Immature natural killer cell (primary cell): ENCODE measurements at regions not wholly inside any gene's neighbourhood (a gene's known extent, or its start where the extent isn't known, plus 50 kb on each side); places are given as distances from the start of the nearest gene placed in this dataset.

Source experiments
- DNase-seq, 3 donors: peaks; one replicate each; pipeline ENCODE4 v3.0.0; 2022; ENCODE audit warnings: mixed read lengths in 1 of 3
- H3K27ac Mint-ChIP-seq, 6 donors: one replicate each; pipeline ENCODE4 v1.8.0; 2020; ENCODE audit warnings: mixed read lengths in 6 of 6, mild to moderate bottlenecking in 5 of 6, inconsistent platforms in 4 of 6, moderate library complexity in 3 of 6
- H3K27me3 Mint-ChIP-seq, 3 donors: one replicate each; pipeline ENCODE4 v1.8.0; 2020 to 2021; ENCODE audit warnings: low read depth in 3 of 3, mild to moderate bottlenecking in 3 of 3, mixed read lengths in 3 of 3, moderate library complexity in 3 of 3, inconsistent platforms in 1 of 3
- H3K36me3 Mint-ChIP-seq, 3 donors: one replicate each; pipeline ENCODE4 v1.8.0; 2020; ENCODE audit warnings: mixed read lengths in 3 of 3, inconsistent platforms in 2 of 3, mild to moderate bottlenecking in 2 of 3
- H3K4me1 Mint-ChIP-seq, 2 donors: one replicate each; pipeline ENCODE4 v1.8.0; 2020; ENCODE audit warnings: inconsistent platforms in 2 of 2, mild to moderate bottlenecking in 2 of 2, mixed read lengths in 2 of 2, moderate library complexity in 1 of 2
- H3K4me3 Mint-ChIP-seq, 5 donors: one replicate each; pipeline ENCODE4 v1.8.0; 2020; ENCODE audit warnings: mild to moderate bottlenecking in 5 of 5, mixed read lengths in 5 of 5, inconsistent platforms in 3 of 5, moderate library complexity in 3 of 5
- H3K9me3 Mint-ChIP-seq, 6 donors: one replicate each; pipeline ENCODE4 v1.8.0; 2020; ENCODE audit warnings: mild to moderate bottlenecking in 6 of 6, mixed read lengths in 6 of 6, inconsistent platforms in 4 of 6, moderate library complexity in 3 of 6

GRCh38 chr11:127709960-127710359, 709.4 kb upstream of the KIRREL3 start:
- H3K4me3 Mint-ChIP-seq = no peak overlapping the region
- H3K4me1 Mint-ChIP-seq = no peaks in the 10 kb centered on the region
- H3K36me3 Mint-ChIP-seq = no peaks in the 10 kb centered on the region
- no peak for DNase-seq
- no peak overlapping the region for H3K27ac Mint-ChIP-seq
- peaks cover 0 to 5% (median 3%) of the 10 kb centered on the region in 3 donors for H3K27me3 Mint-ChIP-seq
- peaks cover 0 to 3% (median 0%) of the 10 kb centered on the region in 6 donors for H3K9me3 Mint-ChIP-seq

GRCh38 chr11:127693686-127694085, 693.1 kb upstream of the KIRREL3 start:
- Mint-ChIP-seq H3K27ac (no peak overlapping the region), H3K4me1 (no peaks in the 10 kb centered on the region), H3K9me3 (peaks cover 0 to 5% (median under 1%) of the 10 kb centered on the region in 6 donors), H3K4me3 (no peak overlapping the region), H3K36me3 (no peaks in the 10 kb centered on the region), H3K27me3 (no peaks in the 10 kb centered on the region)
- no peak for DNase-seq

DNA sequence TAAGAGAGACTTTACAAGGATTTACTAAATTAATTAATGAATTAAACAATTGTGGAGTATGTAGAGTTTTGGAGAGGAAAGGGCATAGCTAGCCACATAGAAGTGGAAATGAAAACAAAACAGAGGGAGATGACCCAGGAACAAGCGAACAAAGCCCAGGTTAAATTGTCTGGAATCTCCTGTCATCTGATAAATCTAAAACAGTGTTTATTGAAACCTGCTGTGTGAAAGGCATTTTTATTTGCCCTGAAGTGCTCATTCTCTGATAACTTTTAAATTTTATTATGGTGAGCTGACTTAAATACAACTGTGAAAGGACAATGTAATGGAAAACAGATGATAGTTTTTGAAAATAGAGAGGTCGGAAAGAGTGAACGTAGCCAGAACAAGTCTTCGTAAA, 682.8 kb upstream of the KIRREL3 start:
- peaks cover 0 to 2% (median 2%) of the 10 kb centered on the region in 3 donors for H3K27me3 Mint-ChIP-seq
- H3K36me3 Mint-ChIP-seq = no peaks in the 10 kb centered on the region
- no peaks in the 10 kb centered on the region for H3K4me1 Mint-ChIP-seq
- no peak for DNase-seq
- peaks cover 0 to 9% (median 0%) of the 10 kb centered on the region in 6 donors for H3K9me3 Mint-ChIP-seq
- no peak overlapping the region for H3K27ac Mint-ChIP-seq
- no peak overlapping the region for H3K4me3 Mint-ChIP-seq

- DNase-seq = no peak
- H3K27ac Mint-ChIP-seq = no peak overlapping the region
- H3K4me3 Mint-ChIP-seq = no peak overlapping the region
- peaks cover 0 to 9% (median 0%) of the 10 kb centered on the region in 6 donors for H3K9me3 Mint-ChIP-seq
- no peaks in the 10 kb centered on the region for H3K36me3 Mint-ChIP-seq
- H3K27me3 Mint-ChIP-seq = peaks cover 0 to 2% (median 2%) of the 10 kb centered on the region in 3 donors
- H3K4me1 Mint-ChIP-seq = no peaks in the 10 kb centered on the region
These were observed 679.4 kb upstream of the KIRREL3 start for GRCh38 chr11:127679816-127680545.

GRCh38 chr11:127678631-127679030, 678.1 kb upstream of the KIRREL3 start:
- H3K27me3 Mint-ChIP-seq = peaks cover 0 to 4% (median 0%) of the 10 kb centered on the region in 3 donors
- H3K9me3 Mint-ChIP-seq = peaks cover 0 to 9% (median 0%) of the 10 kb centered on the region in 6 donors
- no peak overlapping the region for H3K4me3 Mint-ChIP-seq
- DNase-seq = no peak
- no peak overlapping the region for H3K27ac Mint-ChIP-seq
- no peaks in the 10 kb centered on the region for H3K4me1 Mint-ChIP-seq
- no peaks in the 10 kb centered on the region for H3K36me3 Mint-ChIP-seq

DNA sequence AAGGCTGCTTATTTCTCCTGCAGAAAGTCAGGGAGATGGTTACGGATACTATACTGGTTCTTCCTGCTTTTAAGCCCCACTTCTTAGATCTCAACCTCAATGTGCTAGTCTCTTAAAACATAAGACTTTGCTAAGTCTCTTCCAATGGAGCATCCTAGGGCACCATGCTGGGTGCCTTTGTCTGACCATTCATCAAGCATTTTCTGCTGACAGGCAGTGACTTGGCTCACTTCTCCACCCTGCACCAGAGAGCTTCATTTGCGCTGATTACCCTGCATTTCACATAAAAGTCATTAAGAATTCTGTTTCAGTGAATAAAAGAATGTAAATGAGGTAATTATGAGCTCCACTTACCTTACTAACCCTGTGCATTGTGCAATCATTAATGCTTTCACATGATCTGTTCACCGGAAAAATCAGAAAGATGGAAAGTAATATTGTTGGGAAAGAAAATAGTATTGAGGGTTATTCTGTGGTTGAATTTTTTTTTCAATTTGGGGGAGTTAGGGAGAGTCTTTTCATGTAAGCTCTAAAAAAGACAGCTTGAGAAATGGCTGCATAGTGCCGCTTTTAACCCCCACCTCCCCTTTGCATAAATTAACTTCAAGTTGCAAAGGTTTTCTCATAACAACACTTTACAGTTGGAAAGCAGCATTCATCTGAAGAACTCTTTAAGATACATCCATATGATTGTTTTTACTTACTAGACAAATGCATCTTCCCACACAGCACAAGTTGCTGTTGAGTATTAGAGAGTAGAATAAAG, 677.3 kb upstream of the KIRREL3 start:
- peaks cover 0 to 4% (median 0%) of the 10 kb centered on the region in 3 donors for H3K27me3 Mint-ChIP-seq
- peaks cover 0 to 5% (median 0%) of the 10 kb centered on the region in 6 donors for H3K9me3 Mint-ChIP-seq
- no peaks in the 10 kb centered on the region for H3K36me3 Mint-ChIP-seq
- DNase-seq = no peak
- no peaks in the 10 kb centered on the region for H3K4me1 Mint-ChIP-seq
- H3K27ac Mint-ChIP-seq = no peak overlapping the region
- no peak overlapping the region for H3K4me3 Mint-ChIP-seq

DNA sequence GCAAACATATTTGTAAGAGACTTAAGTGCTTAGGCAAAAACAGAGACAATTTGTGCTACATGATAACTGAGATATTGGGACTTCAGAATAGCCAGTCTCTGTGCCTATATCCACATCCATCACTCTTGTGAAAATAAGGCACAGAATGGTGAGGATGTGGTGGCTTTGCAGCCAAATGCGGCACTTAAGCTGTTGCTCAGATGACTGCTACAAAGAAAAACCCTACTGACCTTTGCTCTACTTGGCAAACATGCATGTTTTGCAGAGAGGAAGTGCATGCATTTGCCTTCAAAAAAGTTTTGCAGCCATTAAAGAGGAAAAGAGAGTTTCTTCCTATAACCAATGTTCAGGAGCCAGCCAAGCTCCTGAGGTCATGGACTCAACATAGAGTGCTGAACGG, 675.0 kb upstream of the KIRREL3 start:
- no peaks in the 10 kb centered on the region for H3K4me1 Mint-ChIP-seq
- H3K9me3 Mint-ChIP-seq = peaks cover 0 to 3% (median 0%) of the 10 kb centered on the region in 6 donors
- H3K27me3 Mint-ChIP-seq = peaks cover 0 to 4% (median 0%) of the 10 kb centered on the region in 3 donors
- no peak for DNase-seq
- H3K4me3 Mint-ChIP-seq = no peak overlapping the region
- no peak overlapping the region for H3K27ac Mint-ChIP-seq
- no peaks in the 10 kb centered on the region for H3K36me3 Mint-ChIP-seq

GRCh38 chr11:127674754-127675153, 674.2 kb upstream of the KIRREL3 start:
- no peak for DNase-seq
- H3K27me3 Mint-ChIP-seq = peaks cover 0 to 4% (median 0%) of the 10 kb centered on the region in 3 donors
- no peaks in the 10 kb centered on the region for H3K4me1 Mint-ChIP-seq
- H3K36me3 Mint-ChIP-seq = no peaks in the 10 kb centered on the region
- no peak overlapping the region for H3K4me3 Mint-ChIP-seq
- H3K9me3 Mint-ChIP-seq = peaks cover 0 to 3% (median 0%) of the 10 kb centered on the region in 6 donors
- no peak overlapping the region for H3K27ac Mint-ChIP-seq

DNA sequence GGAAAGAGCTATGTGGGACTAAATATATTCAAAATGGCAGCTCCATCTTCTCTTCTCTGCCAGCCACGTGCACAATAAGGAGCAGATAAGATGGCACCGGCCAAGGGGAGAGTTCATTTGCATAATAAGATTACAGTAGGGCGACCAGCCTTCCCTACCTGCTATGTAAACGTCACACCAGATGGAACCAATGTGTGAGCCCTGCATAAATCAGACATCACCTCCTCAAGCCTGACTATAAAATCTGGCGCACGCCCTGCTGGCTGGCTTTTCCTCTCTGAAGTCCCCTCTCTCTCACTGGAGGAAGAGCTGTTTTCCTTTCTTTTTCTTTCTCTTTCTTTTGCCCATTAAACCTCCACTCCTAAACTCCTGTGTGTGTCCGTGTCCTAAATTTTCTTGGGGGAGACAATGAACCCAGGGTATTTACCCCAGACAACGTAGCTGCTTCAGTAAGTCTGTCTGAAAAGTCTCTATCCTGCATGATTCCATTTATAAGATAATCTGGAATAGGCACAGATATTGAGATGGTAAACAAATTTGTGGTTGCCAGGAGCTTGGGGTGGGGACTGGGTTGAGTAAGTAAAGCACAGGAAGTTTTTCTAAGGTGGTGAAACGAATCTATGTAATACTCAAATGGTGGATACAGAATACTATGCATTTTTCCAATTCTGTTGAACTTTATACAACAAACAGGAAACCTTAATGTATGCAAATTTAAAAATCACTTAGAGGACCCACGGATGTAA, 670.0 kb upstream of the KIRREL3 start:
- no peak for DNase-seq
- no peaks in the 10 kb centered on the region for H3K4me1 Mint-ChIP-seq
- H3K9me3 Mint-ChIP-seq = peaks cover 0 to 6% (median 4%) of the 10 kb centered on the region in 6 donors
- no peak overlapping the region for H3K4me3 Mint-ChIP-seq
- H3K27me3 Mint-ChIP-seq = peaks cover 0 to 2% (median 1%) of the 10 kb centered on the region in 3 donors
- H3K27ac Mint-ChIP-seq = no peak overlapping the region
- no peaks in the 10 kb centered on the region for H3K36me3 Mint-ChIP-seq

DNA sequence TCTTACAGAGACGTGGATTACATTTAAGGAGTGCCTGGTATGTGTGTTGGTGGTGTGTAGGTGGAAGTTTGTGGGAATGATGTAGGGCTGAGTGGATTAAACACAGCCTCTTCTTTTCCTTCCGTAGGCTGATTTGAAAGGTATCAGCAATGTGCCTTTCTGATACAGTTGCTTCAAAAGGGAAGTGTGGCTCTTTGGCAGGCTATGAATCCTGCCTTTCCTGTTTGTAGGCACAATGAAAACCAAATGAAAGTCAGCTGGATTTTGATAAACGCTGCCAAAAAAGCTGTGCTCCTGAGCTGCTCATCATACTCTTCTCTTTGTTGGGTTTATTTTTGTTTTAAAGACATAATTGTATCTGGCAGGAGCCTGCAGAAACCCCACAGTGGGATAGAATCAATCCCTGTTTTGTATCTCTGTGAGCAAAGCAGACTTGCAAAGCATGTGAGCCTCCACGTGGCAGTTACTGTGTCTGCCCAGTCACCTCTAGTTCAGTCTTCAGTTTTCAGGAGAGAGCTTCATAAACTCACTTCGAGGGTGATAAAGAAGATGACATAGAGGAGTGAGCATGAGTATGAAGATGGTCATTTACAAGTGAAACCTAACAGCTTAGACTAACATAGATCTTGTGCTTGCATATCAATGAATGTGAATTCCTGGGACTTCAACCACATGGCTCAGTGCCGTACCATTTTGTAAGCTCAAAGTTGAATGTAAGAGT, 655.7 kb upstream of the KIRREL3 start:
- Mint-ChIP-seq H3K36me3 (no peaks in the 10 kb centered on the region), H3K9me3 (peaks cover 0 to 6% (median 0%) of the 10 kb centered on the region in 6 donors), H3K4me1 (no peaks in the 10 kb centered on the region), H3K27ac (no peak overlapping the region), H3K4me3 (no peak overlapping the region), H3K27me3 (peaks cover 0 to 5% (median 0%) of the 10 kb centered on the region in 3 donors)
- DNase-seq = no peak

DNA sequence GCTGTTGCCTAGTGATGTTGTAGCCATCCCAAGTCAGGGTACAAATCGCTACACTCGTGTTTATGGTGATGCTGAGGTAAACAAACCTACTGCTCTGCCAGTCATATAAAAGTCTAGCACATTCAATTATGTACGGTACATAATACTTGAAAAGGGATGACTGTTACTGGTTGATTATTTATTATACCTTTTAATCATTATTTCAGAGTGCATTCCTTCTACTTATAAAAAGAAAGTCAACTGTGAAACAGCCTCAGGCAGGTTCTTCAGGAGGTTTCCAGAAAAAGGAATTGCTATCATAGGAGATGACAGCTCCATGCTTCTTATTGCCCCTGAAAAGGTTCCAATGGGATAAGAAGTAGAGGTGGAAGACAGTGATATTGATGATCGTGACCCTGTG, 652.5 kb upstream of the KIRREL3 start:
- Mint-ChIP-seq H3K36me3 (no peaks in the 10 kb centered on the region), H3K9me3 (no peaks in the 10 kb centered on the region), H3K4me3 (no peak overlapping the region), H3K27me3 (peaks cover 0 to 7% (median 0%) of the 10 kb centered on the region in 3 donors), H3K27ac (no peak overlapping the region), H3K4me1 (peaks cover 0 to 6% of the 10 kb centered on the region in 2 donors)
- no peak for DNase-seq

DNA sequence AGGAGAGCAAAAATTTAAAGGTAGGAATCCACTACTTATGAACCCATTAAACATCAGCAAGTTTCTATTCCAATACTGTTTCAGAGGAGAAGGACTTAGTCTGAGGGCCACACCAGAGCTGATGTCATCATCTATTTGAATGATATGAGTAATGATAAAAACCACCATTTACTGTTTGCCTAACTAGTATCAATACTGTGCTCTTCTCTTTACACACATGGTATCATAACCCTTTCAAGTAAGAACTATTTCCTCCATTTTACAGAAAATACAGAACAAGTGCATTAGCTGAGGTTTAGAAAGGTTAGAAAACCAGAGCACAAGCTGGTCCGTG, 651.3 kb upstream of the KIRREL3 start:
- H3K27me3 Mint-ChIP-seq = peaks cover 0 to 7% (median 0%) of the 10 kb centered on the region in 3 donors
- no peak for DNase-seq
- no peak overlapping the region for H3K4me3 Mint-ChIP-seq
- H3K4me1 Mint-ChIP-seq = peaks cover 0 to 6% of the 10 kb centered on the region in 2 donors
- H3K9me3 Mint-ChIP-seq = no peaks in the 10 kb centered on the region
- H3K27ac Mint-ChIP-seq = no peak overlapping the region
- no peaks in the 10 kb centered on the region for H3K36me3 Mint-ChIP-seq

DNA sequence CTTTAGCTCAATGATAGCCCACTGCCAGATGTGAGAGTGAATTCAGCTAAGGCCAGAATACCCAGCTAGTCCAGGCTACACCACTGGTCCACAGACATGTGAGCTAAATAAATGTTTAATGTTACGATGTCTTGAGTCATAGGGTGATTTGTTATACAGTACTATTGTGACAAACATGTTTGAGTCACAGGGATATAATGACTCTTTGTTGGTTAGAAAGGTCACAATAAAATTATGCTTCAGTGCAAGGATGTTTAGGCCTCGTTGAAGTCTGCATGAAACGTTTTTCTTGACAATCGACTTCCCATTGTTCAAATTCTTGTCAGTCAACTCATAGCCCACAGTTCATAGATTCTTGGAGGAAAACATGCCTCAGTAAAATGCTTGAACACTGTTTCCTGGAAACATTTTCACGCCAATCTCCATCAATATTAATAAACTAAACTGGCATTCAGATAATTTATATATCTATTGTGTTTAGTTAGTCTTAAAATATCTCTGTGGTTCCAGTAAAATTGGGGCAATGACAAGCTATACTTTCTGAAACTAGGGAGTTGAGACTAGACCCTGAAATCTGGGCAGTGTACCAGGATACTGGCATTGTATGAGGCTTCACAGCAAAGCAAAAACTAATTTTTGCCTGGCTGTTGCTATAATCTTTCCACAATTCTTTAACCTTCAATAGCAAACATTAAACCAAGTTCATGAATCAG, 650.8 kb upstream of the KIRREL3 start:
- H3K9me3 Mint-ChIP-seq = no peaks in the 10 kb centered on the region
- H3K27me3 Mint-ChIP-seq = peaks cover 0 to 3% (median 0%) of the 10 kb centered on the region in 3 donors
- no peak overlapping the region for H3K4me3 Mint-ChIP-seq
- H3K4me1 Mint-ChIP-seq = peaks cover 0 to 6% of the 10 kb centered on the region in 2 donors
- no peaks in the 10 kb centered on the region for H3K36me3 Mint-ChIP-seq
- no peak overlapping the region for H3K27ac Mint-ChIP-seq
- DNase-seq = no peak
